PC-9 (cell line): ENCODE measurements at regions not wholly inside any gene's neighbourhood (a gene's known extent, or its start where the extent isn't known, plus 50 kb on each side); places are given as distances from the start of the nearest gene placed in this dataset.

Experiments
- BruUV-seq: library from RNA; stranded (reverse); fragments of 400-500 nt; replicated peaks from 2 replicates; lab custom pipeline; 2021; lab: Mats Ljungman, UMichigan
- CTCF ChIA-PET: fragments of 300-600 bp; sonication (Branson Sonifier 250); formaldehyde crosslinking; loops from one replicate; lab custom pipeline; 2022; ENCODE audit warnings: antibody characterized with exemption; lab: Charles Lee
- POLR2A ChIA-PET: fragments of 300-600 bp; sonication (Branson Sonifier 250); formaldehyde crosslinking; loops from one replicate; lab custom pipeline; 2022; ENCODE audit warnings: antibody characterized with exemption; ENCODE audit not compliant: unreplicated experiment; lab: Charles Lee
- DNase-seq, 2 experiments: peaks; one replicate each; pipeline versions ENCODE4 v3.0.0 to v3.0.0-alpha.2; 2015 to 2022; ENCODE audit warnings: mixed read lengths in 1 of 2
- H2AFZ ChIP-seq: fragments of 200-600 bp; sonication (generic); 2 replicates; pipeline ENCODE4 v1.8.1; 2017; ENCODE audit warnings: antibody characterized with exemption
- H3F3A ChIP-seq: fragments of 200-600 bp; sonication (generic); 2 replicates; pipeline ENCODE4 v1.8.1; 2017; ENCODE audit warnings: antibody characterized with exemption, mild to moderate bottlenecking, low read depth; ENCODE audit not compliant: insufficient read depth
- H3K27ac ChIP-seq: fragments of 200-600 bp; sonication (generic); 2 replicates; pipeline ENCODE4 v1.6.1; 2016; ENCODE audit warnings: mixed run types
- H3K27me3 ChIP-seq: fragments of 200-600 bp; sonication (generic); 2 replicates; pipeline ENCODE4 v1.6.1; 2016; ENCODE audit warnings: low read depth, mixed run types; ENCODE audit not compliant: insufficient read depth
- H3K36me3 ChIP-seq: fragments of 200-600 bp; sonication (generic); 2 replicates; pipeline ENCODE4 v1.6.1; 2016; ENCODE audit warnings: low read depth, mixed run types
- H3K4me1 ChIP-seq: fragments of 200-600 bp; sonication (generic); replicated peaks from 2 replicates; pipeline ENCODE4 v1.6.1; 2016; ENCODE audit warnings: mixed run types; ENCODE audit not compliant: insufficient read depth
- H3K4me2 ChIP-seq: fragments of 200-600 bp; sonication (generic); 2 replicates; pipeline ENCODE4 v1.6.1; 2017; ENCODE audit warnings: mixed run types
- H3K4me3 ChIP-seq: fragments of 200-600 bp; sonication (generic); 2 replicates; pipeline ENCODE4 v1.6.1; 2016; ENCODE audit warnings: mixed run types
- H3K79me2 ChIP-seq: fragments of 200-600 bp; sonication (generic); 2 replicates; pipeline ENCODE4 v1.6.1; 2017; ENCODE audit warnings: low read depth, mixed run types
- H3K9me2 ChIP-seq: fragments of 200-600 bp; sonication (generic); 2 replicates; pipeline ENCODE4 v1.8.1; 2017; ENCODE audit warnings: mild to moderate bottlenecking; ENCODE audit not compliant: insufficient read depth
- H3K9me3 ChIP-seq: fragments of 200-600 bp; sonication (generic); 2 replicates; pipeline ENCODE4 v1.8.1; 2016; ENCODE audit warnings: low read depth; ENCODE audit not compliant: insufficient read depth
- H4K20me1 ChIP-seq: fragments of 200-600 bp; sonication (generic); 2 replicates; pipeline ENCODE4 v1.8.1; 2017; ENCODE audit not compliant: insufficient read depth
- EZH2 ChIP-seq: fragments of 200-600 bp; sonication (generic); IDR thresholded peaks from 2 replicates; pipeline ENCODE4 v1.8.0; 2017; ENCODE audit warnings: antibody characterized with exemption, low read depth
- intact Hi-C: fragments of 100-400 bp; cut with micrococcal nuclease; formaldehyde crosslinking; loops from one replicate; pipeline ENCODE4 v1.10.0; 2022; ENCODE audit not compliant: unreplicated experiment
- TF ChIP-seq, protein P1 (sequence below): fragments of 200-600 bp; sonication (generic); conservative IDR thresholded peaks from 2 replicates; pipeline ENCODE4 v1.6.1; 2017; ENCODE audit warnings: mixed run types, antibody characterized with exemption, mild to moderate bottlenecking, moderate library complexity

DNA sequence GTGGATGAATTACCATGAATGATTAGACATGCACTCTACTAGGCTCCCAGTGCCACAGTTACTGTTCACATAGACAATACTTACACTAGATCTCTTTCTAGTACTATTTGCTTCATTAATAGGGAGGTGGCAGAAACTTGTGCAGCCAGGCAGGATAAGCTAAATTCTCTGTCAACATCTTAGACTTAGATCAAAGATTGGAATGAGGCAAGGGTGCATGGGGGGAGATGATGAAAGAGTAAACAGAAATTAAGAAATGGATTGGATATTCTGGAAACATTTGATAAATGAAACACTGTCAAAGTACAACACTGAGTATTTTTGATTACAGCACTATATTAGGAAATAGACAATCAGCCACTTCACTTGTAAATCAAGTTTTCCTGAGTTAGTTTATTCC, 205.4 kb upstream of the TBC1D5 start:
- TF ChIP-seq EZH2: no peak
- TF ChIP-seq, protein P1, sequence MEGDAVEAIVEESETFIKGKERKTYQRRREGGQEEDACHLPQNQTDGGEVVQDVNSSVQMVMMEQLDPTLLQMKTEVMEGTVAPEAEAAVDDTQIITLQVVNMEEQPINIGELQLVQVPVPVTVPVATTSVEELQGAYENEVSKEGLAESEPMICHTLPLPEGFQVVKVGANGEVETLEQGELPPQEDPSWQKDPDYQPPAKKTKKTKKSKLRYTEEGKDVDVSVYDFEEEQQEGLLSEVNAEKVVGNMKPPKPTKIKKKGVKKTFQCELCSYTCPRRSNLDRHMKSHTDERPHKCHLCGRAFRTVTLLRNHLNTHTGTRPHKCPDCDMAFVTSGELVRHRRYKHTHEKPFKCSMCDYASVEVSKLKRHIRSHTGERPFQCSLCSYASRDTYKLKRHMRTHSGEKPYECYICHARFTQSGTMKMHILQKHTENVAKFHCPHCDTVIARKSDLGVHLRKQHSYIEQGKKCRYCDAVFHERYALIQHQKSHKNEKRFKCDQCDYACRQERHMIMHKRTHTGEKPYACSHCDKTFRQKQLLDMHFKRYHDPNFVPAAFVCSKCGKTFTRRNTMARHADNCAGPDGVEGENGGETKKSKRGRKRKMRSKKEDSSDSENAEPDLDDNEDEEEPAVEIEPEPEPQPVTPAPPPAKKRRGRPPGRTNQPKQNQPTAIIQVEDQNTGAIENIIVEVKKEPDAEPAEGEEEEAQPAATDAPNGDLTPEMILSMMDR: no peak
- no peak for DNase-seq
- Histone ChIP-seq H3K27ac (no peak overlapping the region), H3K79me2 (no peaks in the 10 kb centered on the region), H3K4me3 (no peak overlapping the region), H3K4me1 (peaks cover 7% of the 10 kb centered on the region; the same call in 1 of the 2 replicates), H4K20me1 (no peaks in the 10 kb centered on the region), H3K36me3 (no peaks in the 10 kb centered on the region), H3F3A (no peaks in the 10 kb centered on the region), H3K27me3 (no peaks in the 10 kb centered on the region), H3K9me2 (no peaks in the 10 kb centered on the region), H3K9me3 (no peaks in the 10 kb centered on the region), H2AFZ (no peak overlapping the region), H3K4me2 (no peak overlapping the region)
- CTCF ChIA-PET: interaction anchor here (0.6 kb wide), 1 partner anchor 22 kb away, joined by 3 read pairs; no protein-coding TSS in a partner anchor
- POLR2A ChIA-PET: no interaction called here
- intact Hi-C loops: no loop called here
- BruUV-seq: no TSS peak

DNA sequence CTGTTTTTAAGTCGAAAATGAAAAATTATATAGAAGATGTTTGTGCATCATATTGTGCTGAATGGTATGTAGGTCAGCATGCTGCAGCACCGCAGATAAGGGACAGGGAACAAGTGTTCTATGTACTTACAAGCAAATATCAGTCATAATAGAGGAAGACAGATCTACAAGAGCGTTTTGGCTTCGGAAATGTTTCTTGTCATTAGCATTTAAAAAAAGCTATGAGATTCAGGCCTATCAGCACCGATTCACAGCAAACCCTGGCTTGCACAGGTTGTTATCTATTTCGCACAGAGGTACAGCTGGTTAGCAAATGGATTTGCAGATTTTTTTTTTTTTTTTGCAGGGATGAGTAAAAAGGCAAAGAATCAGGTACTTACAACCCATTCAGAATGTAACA, 204.2 kb upstream of the TBC1D5 start:
- Histone ChIP-seq H3K27me3 (no peaks in the 10 kb centered on the region), H4K20me1 (no peaks in the 10 kb centered on the region), H3K4me1 (peaks cover 7% of the 10 kb centered on the region; the same call in 1 of the 2 replicates), H3K9me2 (no peaks in the 10 kb centered on the region), H3K4me3 (no peak overlapping the region), H3F3A (no peaks in the 10 kb centered on the region), H3K9me3 (no peaks in the 10 kb centered on the region; the same call in 1 of the 2 replicates), H3K4me2 (no peak overlapping the region), H3K79me2 (no peaks in the 10 kb centered on the region), H2AFZ (no peak overlapping the region), H3K36me3 (no peaks in the 10 kb centered on the region), H3K27ac (no peak overlapping the region)
- no peak for TF ChIP-seq EZH2
- TF ChIP-seq, protein P1: no peak
- BruUV-seq: no TSS peak
- ChIA-PET CTCF (no interaction called here), POLR2A (no interaction called here)
- intact Hi-C loops: no loop called here
- DNase-seq: no peak

DNA sequence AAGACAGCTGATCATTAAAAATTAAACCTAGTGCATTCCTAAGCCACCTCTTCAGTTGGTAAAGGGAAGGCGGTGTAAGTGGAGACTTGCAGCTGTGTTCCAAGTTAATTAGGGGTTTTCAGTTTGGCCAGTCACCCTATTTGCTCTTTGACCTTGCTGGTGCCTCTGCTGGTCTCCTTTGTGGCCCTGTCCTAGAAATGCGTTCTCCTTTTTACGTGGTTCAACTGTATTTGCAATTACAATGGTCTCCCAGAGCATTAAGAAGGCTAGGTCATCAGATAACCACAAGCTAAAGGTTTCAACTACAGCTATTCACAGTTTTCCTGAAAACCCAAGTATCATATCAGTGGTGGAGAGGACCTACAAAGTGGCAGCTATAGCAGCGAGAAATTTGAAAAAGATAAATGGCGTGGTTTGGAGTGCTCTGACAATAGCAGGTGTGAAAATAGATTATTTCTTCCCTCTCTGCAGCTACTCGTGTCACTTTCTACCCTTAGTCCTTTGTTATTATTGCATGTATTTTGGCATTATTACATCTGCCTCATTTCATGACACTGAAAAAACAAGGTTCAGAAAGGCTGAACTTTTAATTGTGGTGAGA, 203.5 kb upstream of the TBC1D5 start:
- Histone ChIP-seq H3K9me3 (no peaks in the 10 kb centered on the region; the same call in 1 of the 2 replicates), H3K9me2 (no peaks in the 10 kb centered on the region), H3K4me1 (peaks cover 7% of the 10 kb centered on the region; the same call in 1 of the 2 replicates), H3K4me3 (no peak overlapping the region), H2AFZ (no peak overlapping the region; the same call in 1 of the 2 replicates), H4K20me1 (no peaks in the 10 kb centered on the region), H3K4me2 (no peak overlapping the region), H3K36me3 (no peaks in the 10 kb centered on the region), H3K27me3 (no peaks in the 10 kb centered on the region), H3F3A (no peaks in the 10 kb centered on the region), H3K79me2 (no peaks in the 10 kb centered on the region), H3K27ac (no peak overlapping the region)
- no peak for TF ChIP-seq EZH2
- TF ChIP-seq, protein P1: no peak
- CTCF ChIA-PET: no interaction called here
- intact Hi-C loops: no loop called here
- POLR2A ChIA-PET: no interaction called here
- BruUV-seq: no TSS peak
- no peak for DNase-seq
